ENCODE measurements at regions not wholly inside any gene's neighbourhood (a gene's known extent, or its start where the extent isn't known, plus 50 kb on each side); places are given as distances from the start of the nearest gene placed in this dataset.

DNA sequence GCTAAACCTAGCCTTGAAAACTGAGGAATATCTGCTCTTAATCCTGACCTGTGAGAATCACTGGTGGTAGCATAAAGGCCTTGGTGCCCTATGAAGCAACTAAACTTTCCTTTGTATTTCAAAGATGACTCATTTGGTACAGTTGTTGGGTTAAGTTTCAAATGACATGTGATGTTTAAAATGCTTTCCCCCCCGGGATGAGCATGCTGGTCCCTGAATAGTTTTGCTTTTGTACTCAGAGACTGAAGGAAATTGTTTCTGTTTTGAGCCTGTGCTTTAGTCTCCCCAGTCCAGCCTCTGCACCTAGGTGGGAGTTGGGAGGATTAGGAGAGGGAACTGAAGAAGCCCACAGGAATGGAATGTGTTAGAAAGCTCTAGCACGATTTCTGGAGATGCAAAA is 258.9 kb upstream of the NPY start:
- Histone ChIP-seq H3K4me3 (ENCODE audit: low read depth, low read length) (no peak overlapping the region), H3K9me3 (ENCODE audit: control insufficient read depth in 2 of 2, low read length in 2 of 2) (no peaks in the 10 kb centered on the region), H3K27me3 (ENCODE audit: control insufficient read depth, insufficient read depth, low read length) (no peaks in the 10 kb centered on the region), H3K4me1 (ENCODE audit: control insufficient read depth, insufficient read depth, low read length, poor library complexity, severe bottlenecking) (no peaks in the 10 kb centered on the region), H3K36me3 (ENCODE audit: control insufficient read depth, insufficient read depth, low read length) (no peaks in the 10 kb centered on the region), H3K27ac (ENCODE audit: insufficient read depth, low read length, poor library complexity, severe bottlenecking) (no peak overlapping the region)
- no peak for DNase-seq
- Mint-ChIP-seq H3K27ac (no peak overlapping the region), H3K36me3 (no peaks in the 10 kb centered on the region), H3K27me3 (peaks cover 4% of the 10 kb centered on the region), H3K9me3 (peaks cover 0 to 2% (median 0%) of the 10 kb centered on the region in 7 donors), H3K4me1 (no peaks in the 10 kb centered on the region), H3K4me3 (no peak overlapping the region)
- no peak for ATAC-seq (ENCODE audit: low read depth in 2 of 2)

GRCh38 chr7:24025765-24026164 is 258.2 kb upstream of the NPY start:
- Mint-ChIP-seq H3K36me3 (no peaks in the 10 kb centered on the region), H3K4me1 (no peaks in the 10 kb centered on the region), H3K9me3 (peaks cover 0 to 2% (median 0%) of the 10 kb centered on the region in 7 donors), H3K27ac (no peak overlapping the region), H3K4me3 (no peak overlapping the region), H3K27me3 (peaks cover 4% of the 10 kb centered on the region)
- H3K4me3 ChIP-seq (ENCODE audit: low read depth, low read length): no peak overlapping the region
- H3K27ac ChIP-seq (ENCODE audit: insufficient read depth, low read length, poor library complexity, severe bottlenecking): no peak overlapping the region
- ATAC-seq (ENCODE audit: low read depth in 2 of 2) (no peak), DNase-seq (no peak)
- peaks cover 3% of the 10 kb centered on the region for H3K27me3 ChIP-seq (ENCODE audit: control insufficient read depth, insufficient read depth, low read length)
- no peaks in the 10 kb centered on the region for H3K9me3 ChIP-seq (ENCODE audit: control insufficient read depth in 2 of 2, low read length in 2 of 2)
- no peaks in the 10 kb centered on the region for H3K36me3 ChIP-seq (ENCODE audit: control insufficient read depth, insufficient read depth, low read length)
- no peaks in the 10 kb centered on the region for H3K4me1 ChIP-seq (ENCODE audit: control insufficient read depth, insufficient read depth, low read length, poor library complexity, severe bottlenecking)

DNA sequence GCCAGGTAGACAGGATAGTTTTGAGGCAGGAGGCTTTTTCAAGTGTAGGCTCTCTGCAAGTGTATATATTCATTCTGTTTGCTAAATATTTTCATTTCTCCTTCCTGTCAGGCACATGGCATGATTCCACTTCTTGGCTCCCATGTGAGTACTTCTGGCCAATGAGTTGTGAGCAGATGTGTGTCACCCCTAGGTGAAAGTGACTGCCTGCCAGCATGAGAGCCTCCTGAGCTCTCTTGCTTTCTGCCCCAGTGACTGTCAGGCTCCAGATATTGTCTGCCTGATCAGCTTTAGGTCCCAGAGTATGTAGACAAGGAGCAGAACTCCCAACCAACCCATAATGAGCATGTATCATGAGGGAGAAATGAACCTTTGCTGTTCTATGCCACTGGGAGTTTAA is 257.6 kb upstream of the NPY start:
- no peak for DNase-seq
- Mint-ChIP-seq H3K4me1 (no peaks in the 10 kb centered on the region), H3K27me3 (peaks cover 4% of the 10 kb centered on the region), H3K27ac (no peak overlapping the region), H3K36me3 (no peaks in the 10 kb centered on the region), H3K9me3 (peaks cover 0 to 2% (median 0%) of the 10 kb centered on the region in 7 donors), H3K4me3 (no peak overlapping the region)
- Histone ChIP-seq H3K27ac (ENCODE audit: insufficient read depth, low read length, poor library complexity, severe bottlenecking) (no peak overlapping the region), H3K36me3 (ENCODE audit: control insufficient read depth, insufficient read depth, low read length) (no peaks in the 10 kb centered on the region), H3K27me3 (ENCODE audit: control insufficient read depth, insufficient read depth, low read length) (peaks cover 3% of the 10 kb centered on the region), H3K4me3 (ENCODE audit: low read depth, low read length) (no peak overlapping the region), H3K4me1 (ENCODE audit: control insufficient read depth, insufficient read depth, low read length, poor library complexity, severe bottlenecking) (no peaks in the 10 kb centered on the region), H3K9me3 (ENCODE audit: control insufficient read depth in 2 of 2, low read length in 2 of 2) (no peaks in the 10 kb centered on the region)
- no peak for ATAC-seq (ENCODE audit: low read depth in 2 of 2)

DNA sequence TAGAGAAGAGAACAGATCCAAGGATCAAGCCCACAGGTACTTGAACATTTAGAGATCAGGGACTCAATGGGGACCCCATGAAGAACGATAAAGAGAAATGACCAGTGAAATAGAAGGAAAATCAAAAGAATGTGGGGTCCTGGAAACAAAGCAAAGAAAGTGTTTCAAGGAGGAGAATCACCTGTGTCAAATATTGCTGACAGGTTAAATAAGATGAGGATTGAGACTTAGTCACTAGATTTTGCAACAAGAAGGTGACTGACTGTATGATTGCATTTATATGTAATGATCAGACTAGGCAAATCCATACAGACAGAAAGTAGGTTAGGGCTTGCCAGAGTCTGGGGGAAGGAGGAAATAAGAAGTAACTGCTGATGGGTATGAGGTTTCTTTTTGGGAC is 254.9 kb upstream of the NPY start:
- Histone ChIP-seq H3K9me3 (ENCODE audit: control insufficient read depth in 2 of 2, low read length in 2 of 2) (no peaks in the 10 kb centered on the region), H3K36me3 (ENCODE audit: control insufficient read depth, insufficient read depth, low read length) (no peaks in the 10 kb centered on the region), H3K27me3 (ENCODE audit: control insufficient read depth, insufficient read depth, low read length) (peaks cover 3% of the 10 kb centered on the region), H3K27ac (ENCODE audit: insufficient read depth, low read length, poor library complexity, severe bottlenecking) (no peak overlapping the region), H3K4me3 (ENCODE audit: low read depth, low read length) (no peak overlapping the region), H3K4me1 (ENCODE audit: control insufficient read depth, insufficient read depth, low read length, poor library complexity, severe bottlenecking) (no peaks in the 10 kb centered on the region)
- Mint-ChIP-seq H3K27me3 (no peaks in the 10 kb centered on the region), H3K36me3 (no peaks in the 10 kb centered on the region), H3K9me3 (peaks cover 0 to 2% (median 0%) of the 10 kb centered on the region in 7 donors), H3K4me1 (no peaks in the 10 kb centered on the region), H3K4me3 (no peak overlapping the region), H3K27ac (no peak overlapping the region)
- no peak for ATAC-seq (ENCODE audit: low read depth in 2 of 2)
- DNase-seq: no peak

DNA sequence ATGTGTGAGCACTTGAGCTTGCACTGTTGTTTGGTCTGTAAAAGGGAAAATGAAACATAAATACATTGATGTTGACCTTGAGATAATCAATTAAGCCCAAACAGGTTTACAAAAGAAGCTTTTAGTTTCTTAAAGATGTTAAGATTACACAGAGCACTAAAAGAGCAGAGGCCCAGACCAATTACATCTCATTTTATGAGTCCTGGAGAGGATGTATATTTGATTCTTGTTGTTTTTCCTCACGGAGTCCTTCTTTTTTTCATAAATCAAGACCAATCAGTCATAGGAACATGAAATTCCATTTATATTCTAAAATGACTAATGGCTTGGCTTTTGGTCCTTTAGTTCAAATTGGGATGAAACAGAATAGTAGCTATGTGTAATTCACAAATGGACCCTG is 249.7 kb upstream of the NPY start:
- H3K36me3 Mint-ChIP-seq: no peaks in the 10 kb centered on the region
- no peak for ATAC-seq (ENCODE audit: low read depth in 2 of 2)

DNA sequence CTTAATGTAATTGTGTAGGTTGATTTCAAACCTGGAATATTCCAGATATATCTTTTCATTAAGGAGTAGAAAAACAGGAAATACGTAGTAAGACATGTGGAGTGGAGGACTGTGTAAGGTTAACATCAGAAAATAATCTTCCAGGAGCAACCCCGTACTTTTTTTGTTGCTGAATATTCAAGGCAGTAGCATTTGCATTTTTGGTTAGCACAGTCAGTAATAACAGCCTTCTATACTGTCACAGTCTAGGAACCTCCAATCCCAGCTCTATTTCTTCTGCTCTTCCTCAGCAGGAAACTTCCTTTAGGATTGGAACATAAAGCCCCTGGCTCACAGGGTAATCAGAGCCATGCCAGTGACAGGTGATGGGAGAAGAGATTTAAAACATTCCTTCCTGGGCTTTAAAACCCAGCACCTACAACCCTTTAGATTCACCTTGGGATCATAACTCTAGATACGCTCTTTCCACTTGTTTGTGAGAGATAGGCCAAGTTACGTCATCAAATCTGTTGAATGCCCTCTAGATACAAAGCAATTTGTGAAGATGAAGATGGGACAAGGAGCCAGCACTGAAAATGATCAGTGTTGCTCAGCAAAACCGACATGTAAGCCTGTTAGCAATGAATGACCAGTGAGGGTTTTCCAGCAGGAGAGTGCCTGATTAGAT is 248.5 kb upstream of the NPY start:
- Histone ChIP-seq H3K4me1 (ENCODE audit: control insufficient read depth, insufficient read depth, low read length, poor library complexity, severe bottlenecking) (no peaks in the 10 kb centered on the region), H3K9me3 (ENCODE audit: control insufficient read depth in 2 of 2, low read length in 2 of 2) (no peaks in the 10 kb centered on the region), H3K36me3 (ENCODE audit: control insufficient read depth, insufficient read depth, low read length) (no peaks in the 10 kb centered on the region), H3K4me3 (ENCODE audit: low read depth, low read length) (no peak overlapping the region), H3K27me3 (ENCODE audit: control insufficient read depth, insufficient read depth, low read length) (no peaks in the 10 kb centered on the region), H3K27ac (ENCODE audit: insufficient read depth, low read length, poor library complexity, severe bottlenecking) (no peak overlapping the region)
- Mint-ChIP-seq H3K9me3 (peaks cover 0 to 5% (median 0%) of the 10 kb centered on the region in 7 donors), H3K27me3 (no peaks in the 10 kb centered on the region), H3K4me3 (no peak overlapping the region), H3K36me3 (no peaks in the 10 kb centered on the region), H3K27ac (no peak overlapping the region), H3K4me1 (peaks cover 0 to 7% (median 3%) of the 10 kb centered on the region in 4 donors)
- no peak for DNase-seq
- ATAC-seq (ENCODE audit: low read depth in 2 of 2): no peak

More for the DNA sequence above, 249.7 kb upstream of the NPY start:
- no peaks in the 10 kb centered on the region for H3K36me3 ChIP-seq (ENCODE audit: control insufficient read depth, insufficient read depth, low read length)
- H3K4me1 ChIP-seq (ENCODE audit: control insufficient read depth, insufficient read depth, low read length, poor library complexity, severe bottlenecking): no peaks in the 10 kb centered on the region
- no peaks in the 10 kb centered on the region for H3K27me3 Mint-ChIP-seq
- H3K9me3 Mint-ChIP-seq: peaks cover 0 to 3% (median 0%) of the 10 kb centered on the region in 7 donors
- no peak overlapping the region for H3K27ac ChIP-seq (ENCODE audit: insufficient read depth, low read length, poor library complexity, severe bottlenecking)
- H3K4me3 Mint-ChIP-seq: no peak overlapping the region
- no peak overlapping the region for H3K4me3 ChIP-seq (ENCODE audit: low read depth, low read length)
- DNase-seq: no peak
- H3K27me3 ChIP-seq (ENCODE audit: control insufficient read depth, insufficient read depth, low read length): peaks cover 3% of the 10 kb centered on the region
- peaks cover 0 to 7% (median 3%) of the 10 kb centered on the region in 4 donors for H3K4me1 Mint-ChIP-seq
- H3K27ac Mint-ChIP-seq: no peak overlapping the region
- H3K9me3 ChIP-seq (ENCODE audit: control insufficient read depth in 2 of 2, low read length in 2 of 2): no peaks in the 10 kb centered on the region

DNA sequence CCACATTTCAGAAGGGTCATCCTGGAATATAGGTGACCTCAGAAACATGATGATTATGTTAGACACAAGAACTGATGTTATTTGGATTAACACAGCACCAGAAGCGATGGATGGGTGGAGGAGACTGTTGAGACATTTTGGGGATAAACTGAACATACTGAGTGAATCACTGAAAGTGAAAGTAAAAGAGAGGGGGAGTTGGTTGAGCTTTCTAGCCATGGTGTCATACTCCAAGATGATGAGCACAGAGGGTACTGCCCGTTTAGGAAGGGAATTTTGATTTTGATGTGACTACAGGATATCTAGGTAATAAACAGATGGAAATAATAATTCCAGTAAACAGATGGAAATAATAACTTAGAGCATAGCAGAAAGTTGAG is 248.0 kb upstream of the NPY start:
- H3K27me3 Mint-ChIP-seq: no peaks in the 10 kb centered on the region

DNA sequence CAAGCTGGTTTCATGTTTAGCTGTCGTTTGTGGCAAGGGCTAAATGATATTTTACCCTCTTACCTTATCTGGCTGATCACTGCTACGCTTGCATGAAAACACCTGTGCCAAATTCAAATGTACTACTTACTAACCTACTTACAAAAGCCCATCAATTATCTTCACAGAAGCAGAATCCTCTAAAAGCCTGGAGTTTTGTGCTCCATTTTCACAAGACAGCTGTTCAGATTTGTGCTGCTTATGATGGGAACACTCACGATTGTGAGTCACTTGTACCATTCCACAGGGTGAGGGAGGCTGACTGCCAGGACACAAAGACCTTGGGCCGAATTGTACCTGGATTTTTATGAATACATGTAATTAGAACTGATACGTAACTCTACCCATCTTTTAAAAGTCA is 245.0 kb upstream of the NPY start:
- no peaks in the 10 kb centered on the region for H3K4me1 ChIP-seq (ENCODE audit: control insufficient read depth, insufficient read depth, low read length, poor library complexity, severe bottlenecking)
- H3K4me3 ChIP-seq (ENCODE audit: low read depth, low read length): no peak overlapping the region
- no peaks in the 10 kb centered on the region for H3K36me3 ChIP-seq (ENCODE audit: control insufficient read depth, insufficient read depth, low read length)
- H3K27me3 ChIP-seq (ENCODE audit: control insufficient read depth, insufficient read depth, low read length): no peaks in the 10 kb centered on the region
- DNase-seq: no peak
- peaks cover 0 to 7% (median 3%) of the 10 kb centered on the region in 4 donors for H3K4me1 Mint-ChIP-seq
- no peaks in the 10 kb centered on the region for H3K36me3 Mint-ChIP-seq
- peaks cover 9% of the 10 kb centered on the region for H3K27me3 Mint-ChIP-seq
- H3K27ac ChIP-seq (ENCODE audit: insufficient read depth, low read length, poor library complexity, severe bottlenecking): no peak overlapping the region
- no peaks in the 10 kb centered on the region for H3K9me3 ChIP-seq (ENCODE audit: control insufficient read depth in 2 of 2, low read length in 2 of 2)
- no peak overlapping the region for H3K4me3 Mint-ChIP-seq
- peaks cover 0 to 6% (median 0%) of the 10 kb centered on the region in 7 donors for H3K9me3 Mint-ChIP-seq
- no peak overlapping the region for H3K27ac Mint-ChIP-seq
- no peak for ATAC-seq (ENCODE audit: low read depth in 2 of 2)

More for the DNA sequence above, 248.0 kb upstream of the NPY start:
- H3K9me3 Mint-ChIP-seq: peaks cover 0 to 5% (median 0%) of the 10 kb centered on the region in 7 donors
- H3K9me3 ChIP-seq (ENCODE audit: control insufficient read depth in 2 of 2, low read length in 2 of 2): no peaks in the 10 kb centered on the region
- no peaks in the 10 kb centered on the region for H3K36me3 Mint-ChIP-seq
- H3K4me3 ChIP-seq (ENCODE audit: low read depth, low read length): no peak overlapping the region
- DNase-seq (no peak), ATAC-seq (ENCODE audit: low read depth in 2 of 2) (no peak)
- peaks cover 0 to 7% (median 3%) of the 10 kb centered on the region in 4 donors for H3K4me1 Mint-ChIP-seq
- no peak overlapping the region for H3K27ac Mint-ChIP-seq
- H3K27ac ChIP-seq (ENCODE audit: insufficient read depth, low read length, poor library complexity, severe bottlenecking): no peak overlapping the region
- no peaks in the 10 kb centered on the region for H3K36me3 ChIP-seq (ENCODE audit: control insufficient read depth, insufficient read depth, low read length)
- no peaks in the 10 kb centered on the region for H3K4me1 ChIP-seq (ENCODE audit: control insufficient read depth, insufficient read depth, low read length, poor library complexity, severe bottlenecking)
- no peaks in the 10 kb centered on the region for H3K27me3 ChIP-seq (ENCODE audit: control insufficient read depth, insufficient read depth, low read length)
- no peak overlapping the region for H3K4me3 Mint-ChIP-seq
